HL-60 (cell line): ENCODE measurements at regions not wholly inside any gene's neighbourhood (a gene's known extent, or its start where the extent isn't known, plus 50 kb on each side); places are given as distances from the start of the nearest gene placed in this dataset.

Source experiments
- DNase-seq, 2 experiments: peaks; one replicate each; pipeline ENCODE4 v3.0.0-alpha.2; 2010 to 2020; ENCODE audit warnings: low read depth in 1 of 2, low spot score in 1 of 2
- H3K27ac ChIP-seq: fragments of 250-450 bp; sonication (Bioruptor Pico); replicated peaks from 2 replicates; pipeline ENCODE4 v1.5.1; 2020; ENCODE audit warnings: mild to moderate bottlenecking, moderate library complexity
- H3K27me3 ChIP-seq: fragments of 250-450 bp; sonication (Bioruptor Pico); 2 replicates; pipeline ENCODE4 v1.5.1; 2021; ENCODE audit warnings: mild to moderate bottlenecking, moderate library complexity; ENCODE audit not compliant: insufficient read depth, poor library complexity, severe bottlenecking
- H3K4me3 ChIP-seq: replicated peaks from 2 replicates; pipeline ENCODE4 v1.5.1; 2011; ENCODE audit warnings: mild to moderate bottlenecking, control low read depth, low read length; ENCODE audit not compliant: insufficient read depth
- GABPA ChIP-seq: IDR thresholded peaks from 2 replicates; pipeline ENCODE4 v1.6.1; 2012; ENCODE audit warnings: low read depth
- POLR2AphosphoS5 ChIP-seq: IDR thresholded peaks from 2 replicates; pipeline ENCODE4 v1.6.1; 2012; ENCODE audit warnings: low read depth
- REST ChIP-seq: IDR thresholded peaks from 2 replicates; pipeline ENCODE4 v1.6.1; 2012; ENCODE audit warnings: low read depth; ENCODE audit not compliant: insufficient replicate concordance
- SPI1 ChIP-seq: IDR thresholded peaks from 2 replicates; pipeline ENCODE4 v1.6.1; 2012; ENCODE audit warnings: low read depth, mild to moderate bottlenecking, borderline replicate concordance
- TF ChIP-seq, protein P1 (sequence below): IDR thresholded peaks from one replicate; pipeline ENCODE4 v1.5.1; 2011; ENCODE audit warnings: low read length, control low read depth, inconsistent platforms; ENCODE audit not compliant: insufficient read depth

DNA sequence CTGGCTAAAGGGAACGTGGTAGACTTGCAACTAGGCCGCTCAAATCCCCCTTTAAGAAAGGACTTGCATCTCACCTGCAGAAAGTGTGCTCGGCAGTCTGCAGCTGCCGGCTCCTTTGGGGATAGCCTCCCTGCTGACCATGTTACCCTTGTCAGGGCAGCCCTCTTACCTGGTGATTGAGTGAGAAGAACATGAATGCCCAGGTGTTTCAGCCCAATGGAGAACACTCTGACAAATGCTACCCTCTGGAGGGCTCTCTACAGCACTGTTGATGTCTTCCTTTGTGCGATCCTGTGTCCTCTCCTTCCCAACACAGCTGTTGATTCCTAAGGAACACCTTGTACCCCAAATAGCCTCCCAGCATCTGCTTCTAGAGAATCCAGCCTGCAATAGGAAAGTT lies 178.7 kb upstream of the LDB2 start:
- H3K27ac ChIP-seq: no peak overlapping the region
- H3K27me3 ChIP-seq: no peaks in the 10 kb centered on the region
- no peak for DNase-seq
- H3K4me3 ChIP-seq: no peak overlapping the region
- no peak for TF ChIP-seq SPI1
- TF ChIP-seq REST: no peak
- TF ChIP-seq GABPA: no peak
- no peak for TF ChIP-seq POLR2AphosphoS5

DNA sequence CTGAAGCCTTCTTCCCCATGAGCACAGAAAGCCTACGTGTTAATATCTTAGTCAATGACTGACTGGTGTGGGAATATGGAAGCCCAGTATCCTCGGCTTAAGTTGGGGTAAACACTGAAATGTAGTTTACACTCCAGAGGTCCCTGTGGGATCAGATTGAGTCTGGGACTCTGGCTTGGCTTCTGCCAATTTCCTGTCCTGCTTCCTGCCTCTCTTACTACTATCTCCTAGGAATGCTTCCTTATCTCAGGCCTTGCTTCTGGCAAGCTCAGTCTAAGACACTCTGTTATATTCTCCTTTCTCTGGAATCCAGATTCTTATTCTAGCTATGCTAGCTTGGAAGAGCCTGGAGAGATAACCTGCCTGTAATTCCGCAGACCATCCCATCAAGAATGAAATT lies 174.0 kb upstream of the LDB2 start:
- Histone ChIP-seq H3K4me3 (no peak overlapping the region), H3K27ac (no peak overlapping the region), H3K27me3 (no peaks in the 10 kb centered on the region)
- DNase-seq: no peak
- no peak for TF ChIP-seq GABPA
- no peak for TF ChIP-seq SPI1
- TF ChIP-seq, protein P1, sequence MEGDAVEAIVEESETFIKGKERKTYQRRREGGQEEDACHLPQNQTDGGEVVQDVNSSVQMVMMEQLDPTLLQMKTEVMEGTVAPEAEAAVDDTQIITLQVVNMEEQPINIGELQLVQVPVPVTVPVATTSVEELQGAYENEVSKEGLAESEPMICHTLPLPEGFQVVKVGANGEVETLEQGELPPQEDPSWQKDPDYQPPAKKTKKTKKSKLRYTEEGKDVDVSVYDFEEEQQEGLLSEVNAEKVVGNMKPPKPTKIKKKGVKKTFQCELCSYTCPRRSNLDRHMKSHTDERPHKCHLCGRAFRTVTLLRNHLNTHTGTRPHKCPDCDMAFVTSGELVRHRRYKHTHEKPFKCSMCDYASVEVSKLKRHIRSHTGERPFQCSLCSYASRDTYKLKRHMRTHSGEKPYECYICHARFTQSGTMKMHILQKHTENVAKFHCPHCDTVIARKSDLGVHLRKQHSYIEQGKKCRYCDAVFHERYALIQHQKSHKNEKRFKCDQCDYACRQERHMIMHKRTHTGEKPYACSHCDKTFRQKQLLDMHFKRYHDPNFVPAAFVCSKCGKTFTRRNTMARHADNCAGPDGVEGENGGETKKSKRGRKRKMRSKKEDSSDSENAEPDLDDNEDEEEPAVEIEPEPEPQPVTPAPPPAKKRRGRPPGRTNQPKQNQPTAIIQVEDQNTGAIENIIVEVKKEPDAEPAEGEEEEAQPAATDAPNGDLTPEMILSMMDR: no peak
- TF ChIP-seq REST: no peak

DNA sequence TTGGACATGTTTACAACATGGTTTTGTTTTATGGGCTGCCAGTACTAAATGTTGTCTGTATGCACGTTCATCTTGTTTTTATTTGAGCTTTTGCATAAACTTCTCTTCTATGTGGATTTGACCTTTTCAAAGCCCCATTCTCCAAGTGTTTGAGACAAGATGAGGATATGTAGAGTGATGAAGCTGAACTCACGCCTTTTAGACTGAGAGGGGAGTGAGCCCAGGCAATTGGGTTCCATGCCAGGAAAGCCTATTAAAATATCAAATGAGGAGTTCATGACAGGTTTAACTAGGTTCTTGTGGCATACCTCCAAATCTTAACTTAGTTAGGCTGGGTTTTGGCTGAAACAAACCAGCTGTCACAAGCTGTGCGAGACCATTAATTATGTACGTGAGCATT lies 170.4 kb upstream of the LDB2 start:
- Histone ChIP-seq H3K27ac (no peak overlapping the region), H3K4me3 (no peak overlapping the region), H3K27me3 (no peaks in the 10 kb centered on the region)
- no peak for DNase-seq
- TF ChIP-seq REST: no peak
- no peak for TF ChIP-seq GABPA
- TF ChIP-seq, protein P1: no peak
- TF ChIP-seq SPI1: no peak
- no peak for TF ChIP-seq POLR2AphosphoS5

DNA sequence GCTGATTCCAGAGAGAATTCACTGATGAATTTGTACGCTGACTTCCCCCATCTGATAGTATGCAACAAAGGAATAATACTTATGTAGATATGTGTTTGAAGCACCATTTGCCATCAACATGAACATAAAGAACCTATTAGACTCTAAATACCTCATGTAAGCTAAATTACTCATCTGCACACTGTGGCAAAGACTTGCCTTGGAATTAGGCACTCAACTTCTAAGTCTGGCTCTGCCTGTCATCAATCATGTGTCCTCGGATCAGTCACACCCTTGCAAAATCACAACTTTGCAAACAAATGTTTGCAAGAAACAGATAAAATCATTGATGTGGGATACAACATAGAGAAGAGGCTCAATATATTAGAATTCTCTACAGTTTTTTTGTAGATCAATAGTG lies 169.9 kb upstream of the LDB2 start:
- no peaks in the 10 kb centered on the region for H3K27me3 ChIP-seq
- DNase-seq: no peak
- H3K4me3 ChIP-seq: no peak overlapping the region
- TF ChIP-seq SPI1 (no peak), REST (no peak), GABPA (no peak), POLR2AphosphoS5 (no peak)
- TF ChIP-seq, protein P1: no peak
- no peak overlapping the region for H3K27ac ChIP-seq
